Kidney (tissue), 13 donors: ENCODE measurements at regions not wholly inside any gene's neighbourhood (a gene's known extent, or its start where the extent isn't known, plus 50 kb on each side); places are given as distances from the start of the nearest gene placed in this dataset.

Experiments used
- DNase-seq, 5 donors: peaks; one replicate each; pipeline ENCODE4 v3.0.0-alpha.2; 2013 to 2020
- FAIRE-seq: peaks from 2 replicates; lab custom pipeline; 2012; peaks lifted over from hg19 to GRCh38; lab: Jason Lieb, UNC
- H3K27ac ChIP-seq, 2 donors: one replicate each; pipeline ENCODE4 v1.7.0; 2013; ENCODE audit warnings: low read depth in 2 of 2, low read length in 2 of 2, inconsistent platforms in 1 of 2
- H3K27me3 ChIP-seq: one replicate; pipeline ENCODE4 v1.7.1; 2013; ENCODE audit warnings: low read length, inconsistent platforms; ENCODE audit not compliant: control insufficient read depth, insufficient read depth
- H3K36me3 ChIP-seq, 3 donors: one replicate each; pipeline versions ENCODE4 v1.7.0 to v1.7.1; 2013; ENCODE audit warnings: low read length in 3 of 3, control low read depth in 1 of 3, inconsistent platforms in 1 of 3; ENCODE audit not compliant: insufficient read depth in 3 of 3, control insufficient read depth in 2 of 3
- H3K4me1 ChIP-seq, 3 donors: one replicate each; pipeline versions ENCODE4 v1.7.0 to v1.7.1; 2013; ENCODE audit warnings: low read length in 3 of 3, inconsistent platforms in 1 of 3, low read depth in 1 of 3; ENCODE audit not compliant: control insufficient read depth in 2 of 3, insufficient read depth in 2 of 3
- H3K4me3 ChIP-seq, 3 donors: one replicate each; pipeline versions ENCODE4 v1.7.0 to v1.8.1; 2013; ENCODE audit warnings: low read length in 3 of 3, control low read depth in 1 of 3, inconsistent platforms in 1 of 3
- H3K9ac ChIP-seq, 3 donors: one replicate each; pipeline versions ENCODE4 v1.7.0 to v1.7.1; 2013; ENCODE audit warnings: low read length in 3 of 3, control low read depth in 1 of 3, inconsistent platforms in 1 of 3
- H3K9me3 ChIP-seq, 3 donors: one replicate each; pipeline versions ENCODE4 v1.7.0 to v1.7.1; 2013; ENCODE audit warnings: low read length in 3 of 3, control low read depth in 1 of 3, inconsistent platforms in 1 of 3; ENCODE audit not compliant: control insufficient read depth in 2 of 3, insufficient read depth in 1 of 3
- intact Hi-C: fragments of 100-400 bp; cut with DNase I; formaldehyde crosslinking; loops from one replicate; pipeline ENCODE4 v1.11.1; 2022
- TF ChIP-seq, protein P1 (sequence below): IDR thresholded peaks from 3 replicates; pipeline ENCODE4 v1.5.1; 2012; ENCODE audit warnings: mild to moderate bottlenecking, moderate library complexity, borderline replicate concordance; ENCODE audit not compliant: insufficient read depth; ENCODE audit errors: extremely low read depth
- donor health status: control.
- donor health status: control.
- donor health status: control.
- donor health status: control.
- donor health status: control.
- donor health status: DM: yes; HTN: yes; CAD: no.
- donor health status: Normal renal cell carcinoma (clear cell type).

DNA sequence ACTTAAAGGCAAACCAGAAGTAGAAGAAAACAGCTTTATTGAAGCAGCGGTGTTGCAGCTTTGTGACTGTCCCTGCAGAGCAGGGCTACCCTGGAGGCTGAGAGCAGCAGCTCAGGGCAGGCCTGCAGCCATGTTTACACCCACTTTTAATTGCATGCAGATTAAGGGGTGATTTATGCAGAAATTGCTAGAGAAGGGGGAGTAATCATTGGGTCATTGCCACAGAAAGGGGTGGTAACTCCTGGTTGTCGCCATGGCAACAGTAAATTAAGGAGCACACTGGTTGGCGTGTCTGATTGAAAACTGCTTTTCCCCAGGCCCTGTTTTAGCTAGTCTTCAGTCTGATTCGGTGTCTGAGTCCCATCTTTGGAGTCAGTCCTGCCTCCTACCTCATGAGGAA is 195.4 kb upstream of the HDAC4 start:
- Histone ChIP-seq H3K9ac (no peak overlapping the region), H3K4me3 (no peak overlapping the region), H3K4me1 (no peaks in the 10 kb centered on the region), H3K27ac (no peak overlapping the region), H3K27me3 (no peaks in the 10 kb centered on the region), H3K9me3 (no peaks in the 10 kb centered on the region), H3K36me3 (no peaks in the 10 kb centered on the region)
- TF ChIP-seq, protein P1, sequence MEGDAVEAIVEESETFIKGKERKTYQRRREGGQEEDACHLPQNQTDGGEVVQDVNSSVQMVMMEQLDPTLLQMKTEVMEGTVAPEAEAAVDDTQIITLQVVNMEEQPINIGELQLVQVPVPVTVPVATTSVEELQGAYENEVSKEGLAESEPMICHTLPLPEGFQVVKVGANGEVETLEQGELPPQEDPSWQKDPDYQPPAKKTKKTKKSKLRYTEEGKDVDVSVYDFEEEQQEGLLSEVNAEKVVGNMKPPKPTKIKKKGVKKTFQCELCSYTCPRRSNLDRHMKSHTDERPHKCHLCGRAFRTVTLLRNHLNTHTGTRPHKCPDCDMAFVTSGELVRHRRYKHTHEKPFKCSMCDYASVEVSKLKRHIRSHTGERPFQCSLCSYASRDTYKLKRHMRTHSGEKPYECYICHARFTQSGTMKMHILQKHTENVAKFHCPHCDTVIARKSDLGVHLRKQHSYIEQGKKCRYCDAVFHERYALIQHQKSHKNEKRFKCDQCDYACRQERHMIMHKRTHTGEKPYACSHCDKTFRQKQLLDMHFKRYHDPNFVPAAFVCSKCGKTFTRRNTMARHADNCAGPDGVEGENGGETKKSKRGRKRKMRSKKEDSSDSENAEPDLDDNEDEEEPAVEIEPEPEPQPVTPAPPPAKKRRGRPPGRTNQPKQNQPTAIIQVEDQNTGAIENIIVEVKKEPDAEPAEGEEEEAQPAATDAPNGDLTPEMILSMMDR, result no peak
- no peak for FAIRE-seq
- intact Hi-C loops, result no loop called here
- DNase-seq, result peak in 3 of 5 donors; percentile 42 to 77 (median 52)

DNA sequence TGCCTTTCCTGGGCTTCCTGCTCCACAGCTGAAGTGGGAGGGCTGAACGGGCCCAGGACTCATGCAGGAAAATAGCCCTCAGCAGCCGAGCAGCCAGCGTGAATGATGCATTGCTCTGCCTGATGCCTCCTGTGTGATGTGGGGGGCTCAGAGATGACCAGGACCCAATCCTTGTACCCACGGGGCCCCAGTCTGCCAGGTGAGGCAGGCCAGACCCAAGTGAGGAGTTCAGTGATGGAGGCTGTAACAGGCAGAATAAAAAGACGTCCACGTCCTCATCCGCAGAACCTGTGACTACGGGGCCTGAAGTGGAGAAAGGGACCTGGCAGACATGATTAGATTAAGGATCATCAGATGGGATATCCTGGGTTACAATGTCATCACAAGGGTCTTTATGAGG is 194.9 kb upstream of the HDAC4 start:
- Histone ChIP-seq H3K9ac (no peak overlapping the region), H3K36me3 (no peaks in the 10 kb centered on the region), H3K4me1 (no peaks in the 10 kb centered on the region), H3K4me3 (no peak overlapping the region), H3K27me3 (no peaks in the 10 kb centered on the region), H3K9me3 (no peaks in the 10 kb centered on the region), H3K27ac (no peak overlapping the region)
- FAIRE-seq (no peak), DNase-seq (peak in 1 of 5 donors; percentile 48)
- TF ChIP-seq, protein P1, result no peak
- intact Hi-C loops, result no loop called here

DNA sequence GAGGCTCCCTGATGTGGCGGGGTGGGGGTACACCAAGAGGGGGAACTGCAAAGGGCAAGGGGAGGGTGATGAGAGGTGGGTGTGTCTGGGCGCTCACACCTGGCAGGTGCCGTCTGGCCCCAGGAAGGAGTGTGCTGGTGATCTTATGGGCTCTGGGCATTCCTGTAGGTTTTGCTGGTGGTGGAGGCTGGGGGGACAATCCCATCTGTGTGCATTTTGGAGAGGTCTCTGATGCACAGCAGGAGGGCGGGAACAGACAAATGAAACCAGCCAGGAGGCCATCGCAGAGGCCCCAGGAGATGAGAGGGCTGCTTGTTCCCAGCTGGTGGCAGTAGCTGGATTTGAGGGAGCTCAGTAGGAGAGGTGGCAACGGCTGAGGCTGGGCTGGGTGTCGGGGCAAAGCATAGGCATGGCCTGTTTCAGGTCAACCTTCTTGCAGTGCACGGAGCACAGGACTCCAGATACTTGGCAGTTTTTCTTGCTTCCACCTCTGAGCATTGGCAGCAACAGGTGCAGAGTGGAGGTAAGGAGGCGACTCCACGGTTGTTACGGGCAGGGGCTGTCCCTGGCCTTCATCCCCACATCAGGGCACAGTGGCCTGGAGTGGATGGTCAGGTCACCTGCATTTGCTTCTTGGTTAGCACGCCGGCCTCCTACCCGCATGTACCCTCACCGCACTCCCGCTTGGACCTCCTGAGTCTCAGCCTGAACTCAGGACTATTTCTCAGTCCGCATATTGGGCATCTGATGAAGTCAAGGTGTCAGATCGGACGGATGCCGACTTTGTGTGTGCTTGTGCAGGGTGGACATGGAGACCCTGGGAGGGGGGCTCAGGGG is 194.2 kb upstream of the HDAC4 start:
- no peak for FAIRE-seq
- H3K9me3 ChIP-seq, result no peaks in the 10 kb centered on the region
- H3K27me3 ChIP-seq, result no peaks in the 10 kb centered on the region
- TF ChIP-seq, protein P1, result no peak
- no peaks in the 10 kb centered on the region for H3K36me3 ChIP-seq
- intact Hi-C loops, result no loop called here
- no peak overlapping the region for H3K27ac ChIP-seq
- DNase-seq, result peak in 1 of 5 donors; percentile 43
- no peak overlapping the region for H3K4me3 ChIP-seq
- no peaks in the 10 kb centered on the region for H3K4me1 ChIP-seq
- no peak overlapping the region for H3K9ac ChIP-seq
